H9 (cell line): ENCODE measurements at regions not wholly inside any gene's neighbourhood (a gene's known extent, or its start where the extent isn't known, plus 50 kb on each side); places are given as distances from the start of the nearest gene placed in this dataset.

Experiments used
- DNase-seq: peaks from one replicate; pipeline ENCODE4 v3.0.0-alpha.2; 2017
- H2AFZ ChIP-seq: one replicate; pipeline ENCODE4 v1.6.1; 2013; ENCODE audit warnings: mild to moderate bottlenecking, low read length, control low read depth, moderate library complexity
- H2AK5ac ChIP-seq: 2 replicates; pipeline ENCODE4 v1.6.1; 2013; ENCODE audit warnings: low read length, control low read depth, mixed read lengths; ENCODE audit not compliant: insufficient read length
- H2BK120ac ChIP-seq: one replicate; pipeline ENCODE4 v1.6.1; 2013; ENCODE audit warnings: low read depth, mild to moderate bottlenecking, low read length, control low read depth, inconsistent platforms; ENCODE audit not compliant: poor library complexity, severe bottlenecking
- H2BK12ac ChIP-seq: 2 replicates; pipeline ENCODE4 v1.6.1; 2013; ENCODE audit warnings: low read length, control low read depth, mixed read lengths, low read depth; ENCODE audit not compliant: insufficient read length
- H2BK15ac ChIP-seq: 2 replicates; pipeline ENCODE4 v1.6.1; 2013; ENCODE audit warnings: low read depth, low read length, control low read depth
- H2BK20ac ChIP-seq: one replicate; pipeline ENCODE4 v1.6.1; 2013; ENCODE audit warnings: low read depth, mild to moderate bottlenecking, low read length, control low read depth, inconsistent platforms; ENCODE audit not compliant: poor library complexity, severe bottlenecking
- H2BK5ac ChIP-seq: 2 replicates; pipeline ENCODE4 v1.6.1; 2013; ENCODE audit warnings: low read length, control low read depth, mixed read lengths; ENCODE audit not compliant: insufficient read length
- H3K14ac ChIP-seq: 2 replicates; pipeline ENCODE4 v1.6.1; 2013; ENCODE audit warnings: low read length, control low read depth; ENCODE audit not compliant: insufficient read depth
- H3K18ac ChIP-seq: 2 replicates; pipeline ENCODE4 v1.6.1; 2013; ENCODE audit warnings: low read depth, mild to moderate bottlenecking, mixed read lengths, low read length, control low read depth; ENCODE audit not compliant: insufficient read length
- H3K23ac ChIP-seq: 2 replicates; pipeline ENCODE4 v1.6.1; 2013; ENCODE audit warnings: low read length, control low read depth, mixed read lengths, low read depth; ENCODE audit not compliant: insufficient read length
- H3K23me2 ChIP-seq: 2 replicates; pipeline ENCODE4 v1.6.1; 2013; ENCODE audit warnings: low read depth, mild to moderate bottlenecking, mixed read lengths, low read length, control low read depth; ENCODE audit not compliant: insufficient read length, poor library complexity, severe bottlenecking
- H3K27ac ChIP-seq: 2 replicates; pipeline ENCODE4 v1.5.1; 2013; ENCODE audit warnings: low read length, control low read depth, mixed read lengths, low read depth; ENCODE audit not compliant: insufficient read length
- H3K27me3 ChIP-seq: 2 replicates; pipeline ENCODE4 v1.6.1; 2013; ENCODE audit warnings: low read length, control low read depth, inconsistent platforms; ENCODE audit not compliant: insufficient read depth
- H3K4ac ChIP-seq: 2 replicates; pipeline ENCODE4 v1.6.1; 2013; ENCODE audit warnings: low read depth, mild to moderate bottlenecking, control low read depth, inconsistent platforms, low read length, moderate library complexity
- H3K4me1 ChIP-seq: 2 replicates; pipeline ENCODE4 v1.6.1; 2013; ENCODE audit warnings: low read length, control low read depth, inconsistent platforms; ENCODE audit not compliant: insufficient read depth
- H3K4me2 ChIP-seq: 2 replicates; pipeline ENCODE4 v1.6.1; 2013; ENCODE audit warnings: low read length, control low read depth, mixed read lengths; ENCODE audit not compliant: insufficient read length, insufficient read depth
- H3K56ac ChIP-seq: 2 replicates; pipeline ENCODE4 v1.6.1; 2013; ENCODE audit warnings: low read depth, mild to moderate bottlenecking, mixed read lengths, low read length, control low read depth; ENCODE audit not compliant: insufficient read length
- H3K79me1 ChIP-seq: 2 replicates; pipeline ENCODE4 v1.6.1; 2013; ENCODE audit warnings: low read depth, mild to moderate bottlenecking, moderate library complexity, low read length, control low read depth, inconsistent platforms; ENCODE audit not compliant: insufficient read depth, poor library complexity, severe bottlenecking
- H3K79me2 ChIP-seq: 2 replicates; pipeline ENCODE4 v1.6.1; 2013; ENCODE audit warnings: low read length, control low read depth, inconsistent platforms; ENCODE audit not compliant: insufficient read depth
- H3K9ac ChIP-seq: 2 replicates; pipeline ENCODE4 v1.6.1; 2013; ENCODE audit warnings: low read length, control low read depth, mixed read lengths; ENCODE audit not compliant: insufficient read length; ENCODE audit errors: extremely low read depth
- H3K9me3 ChIP-seq: one replicate; pipeline ENCODE4 v1.6.1; 2013; ENCODE audit warnings: low read depth, low read length, inconsistent platforms; ENCODE audit not compliant: control insufficient read depth
- H3T11ph ChIP-seq: one replicate; pipeline ENCODE4 v1.6.1; 2013; ENCODE audit warnings: mild to moderate bottlenecking, low read length, control low read depth, inconsistent platforms
- H4K20me1 ChIP-seq: one replicate; pipeline ENCODE4 v1.6.1; 2013; ENCODE audit not compliant: control insufficient read depth, insufficient read length, insufficient read depth
- H4K5ac ChIP-seq: 2 replicates; pipeline ENCODE4 v1.6.1; 2013; ENCODE audit warnings: low read depth, mild to moderate bottlenecking, mixed read lengths, low read length, control low read depth; ENCODE audit not compliant: insufficient read length
- H4K8ac ChIP-seq: replicated peaks from 2 replicates; pipeline ENCODE4 v1.6.1; 2013; ENCODE audit warnings: low read length, control low read depth, mixed read lengths, low read depth; ENCODE audit not compliant: insufficient read length
- H4K91ac ChIP-seq: 2 replicates; pipeline ENCODE4 v1.6.1; 2013; ENCODE audit warnings: low read depth, mild to moderate bottlenecking, moderate library complexity, mixed read lengths, low read length, control low read depth; ENCODE audit not compliant: insufficient read length
- H3K27ac Mint-ChIP-seq, 3 experiments: 2 replicates in 2 of 3; 3 replicates in 1 of 3; pipeline ENCODE4 v1.8.0; 2020 to 2021; ENCODE audit warnings: mixed read lengths in 3 of 3, mild to moderate bottlenecking in 1 of 3, moderate library complexity in 1 of 3
- H3K27me3 Mint-ChIP-seq: 2 replicates; pipeline ENCODE4 v1.8.0; 2021; ENCODE audit warnings: low read depth, mild to moderate bottlenecking, moderate library complexity, mixed read lengths
- H3K36me3 Mint-ChIP-seq, 3 experiments: 2 replicates in 2 of 3; 3 replicates in 1 of 3; pipeline ENCODE4 v1.8.0; 2020 to 2021; ENCODE audit warnings: low read depth in 3 of 3, mixed read lengths in 3 of 3; ENCODE audit not compliant: insufficient read depth in 1 of 3
- H3K4me1 Mint-ChIP-seq, 2 experiments: 2 replicates each; pipeline ENCODE4 v1.8.0; 2020; ENCODE audit warnings: mixed read lengths in 2 of 2
- H3K4me3 Mint-ChIP-seq, 2 experiments: 2 replicates in 1 of 2; 3 replicates in 1 of 2; pipeline ENCODE4 v1.8.0; 2020 to 2021; ENCODE audit warnings: mild to moderate bottlenecking in 2 of 2, mixed read lengths in 2 of 2, moderate library complexity in 1 of 2
- H3K9me3 Mint-ChIP-seq, 2 experiments: 2 replicates in 1 of 2; 3 replicates in 1 of 2; pipeline ENCODE4 v1.8.0; 2020; ENCODE audit warnings: mild to moderate bottlenecking in 2 of 2, mixed read lengths in 2 of 2, moderate library complexity in 1 of 2
- CTCF ChIP-seq: fragments of 200-600 bp; sonication (generic); conservative IDR thresholded peaks from 3 replicates; pipeline ENCODE4 v1.8.0; 2021; ENCODE audit warnings: antibody characterized with exemption, mild to moderate bottlenecking
- WGBS: extraction: QIAGEN DNeasy Blood & Tissue Kit; methylation state at CpG from one replicate; pipeline ENCODE4 v1.1.7; 2013; ENCODE audit warnings: missing lambda C conversion rate, low lambda C conversion rate, mixed read lengths; ENCODE audit not compliant: insufficient read length; ENCODE audit errors: extremely low coverage; 5-methylcytosine and 5-hydroxymethylcytosine counted together

DNA sequence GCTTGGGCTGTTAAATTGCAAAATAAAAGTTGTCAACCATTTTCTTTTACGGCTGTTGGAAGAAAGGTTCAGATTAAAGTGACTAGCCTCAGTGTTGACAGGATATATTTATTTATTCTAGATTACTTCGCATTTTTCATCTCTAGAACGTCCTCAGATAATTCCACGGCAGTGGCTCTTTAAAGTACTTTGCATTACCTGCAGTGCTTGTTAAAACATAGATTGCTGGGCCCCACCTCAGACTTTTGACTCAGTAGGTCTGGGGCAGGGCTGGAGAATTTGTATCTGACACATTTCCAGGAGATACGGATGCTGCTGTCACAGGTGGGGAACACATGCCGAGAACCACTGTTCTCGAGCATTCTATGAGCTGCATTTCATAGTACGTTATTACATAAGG, 292.7 kb downstream of the EDEM1 start:
- Histone ChIP-seq H4K5ac (no peak overlapping the region), H3T11ph (no peak overlapping the region), H2BK20ac (no peak overlapping the region), H3K14ac (no peak overlapping the region), H2BK15ac (no peak overlapping the region), H2BK120ac (no peak overlapping the region), H2BK12ac (no peak overlapping the region), H3K79me1 (no peaks in the 10 kb centered on the region), H2AFZ (no peak overlapping the region), H3K23ac (no peak overlapping the region), H2AK5ac (no peak overlapping the region), H3K9me3 (no peaks in the 10 kb centered on the region), H3K9ac (no peak overlapping the region), H4K91ac (no peak overlapping the region), H3K4me2 (no peak overlapping the region), H4K8ac (no peak overlapping the region), H3K79me2 (no peaks in the 10 kb centered on the region), H3K27ac (no peak overlapping the region), H2BK5ac (no peak overlapping the region), H3K56ac (no peak overlapping the region), H4K20me1 (no peaks in the 10 kb centered on the region), H3K27me3 (no peaks in the 10 kb centered on the region), H3K4ac (no peak overlapping the region), H3K4me1 (no peaks in the 10 kb centered on the region), H3K18ac (no peak overlapping the region), H3K23me2 (no peaks in the 10 kb centered on the region)
- H3K4me3 Mint-ChIP-seq, result no peak overlapping the region
- no peak overlapping the region for H3K27ac Mint-ChIP-seq
- DNase-seq, result no peak
- H3K4me1 Mint-ChIP-seq, result no peaks in the 10 kb centered on the region
- TF ChIP-seq CTCF, result no peak
- no peaks in the 10 kb centered on the region for H3K36me3 Mint-ChIP-seq
- no peaks in the 10 kb centered on the region for H3K27me3 Mint-ChIP-seq
- no CpG with 5 or more reads among the region's 8 CpGs for WGBS
- H3K9me3 Mint-ChIP-seq, result no peaks in the 10 kb centered on the region
